LHCN-M2 (cell line): ENCODE measurements at regions not wholly inside any gene's neighbourhood (a gene's known extent, or its start where the extent isn't known, plus 50 kb on each side); places are given as distances from the start of the nearest gene placed in this dataset.
"Not testable (repeated sequence)": the region's sequence is repeated elsewhere in the genome, so short reads cannot be mapped to it uniquely, and the experiment has no call there.

Experiments
- DNase-seq: peaks from one replicate; pipeline ENCODE4 v3.0.0-alpha.2; 2012; ENCODE audit warnings: low read depth

- no peak for DNase-seq
Measured at GRCh38 chr4:56146956-56147355, 198.2 kb downstream of the CEP135 start.

- no peak for DNase-seq
Measured at GRCh38 chr4:56142088-56142487, 193.3 kb downstream of the CEP135 start.

GRCh38 chr4:56139241-56139827, 190.6 kb downstream of the CEP135 start:
- no peak for DNase-seq

- DNase-seq, result peak; percentile 58
Measured at GRCh38 chr4:56134834-56135233, 186.1 kb downstream of the CEP135 start.

- peak; percentile 63 for DNase-seq
Measured at GRCh38 chr4:56134266-56134665, 185.5 kb downstream of the CEP135 start.

- no peak for DNase-seq
Measured at GRCh38 chr4:56132835-56133234, 184.1 kb downstream of the CEP135 start.

- not testable (repeated sequence) for DNase-seq
Measured at GRCh38 chr4:56132188-56132587, 183.4 kb downstream of the CEP135 start.

GRCh38 chr4:56130606-56131155, 181.9 kb downstream of the CEP135 start:
- DNase-seq, result peak; percentile 6

- no peak for DNase-seq
Measured at GRCh38 chr4:56129431-56129861, 180.7 kb downstream of the CEP135 start.

GRCh38 chr4:56128213-56128612, 179.5 kb downstream of the CEP135 start:
- peak; percentile 26 for DNase-seq

- DNase-seq, result no peak
Measured at GRCh38 chr4:56127716-56128115, 179.0 kb downstream of the CEP135 start.

- DNase-seq, result no peak
Measured at GRCh38 chr4:56123547-56123946, 174.8 kb downstream of the CEP135 start.

- no peak for DNase-seq
Measured at GRCh38 chr4:56123051-56123450, 174.3 kb downstream of the CEP135 start.

GRCh38 chr4:56118845-56119244, 170.1 kb downstream of the CEP135 start:
- DNase-seq, result no peak

GRCh38 chr4:56118055-56118454, 169.3 kb downstream of the CEP135 start:
- DNase-seq, result no peak

GRCh38 chr4:56115898-56116297, 167.2 kb downstream of the CEP135 start:
- no peak for DNase-seq

- no peak for DNase-seq
Measured at GRCh38 chr4:56112377-56112776, 163.6 kb downstream of the CEP135 start.

GRCh38 chr4:56106180-56107147, 157.7 kb downstream of the CEP135 start:
- no peak for DNase-seq

GRCh38 chr4:56104188-56104587, 155.4 kb downstream of the CEP135 start:
- no peak for DNase-seq

GRCh38 chr4:56102601-56103000, 153.9 kb downstream of the CEP135 start:
- no peak for DNase-seq

GRCh38 chr4:56099378-56099786, 150.6 kb downstream of the CEP135 start:
- DNase-seq, result peak; percentile 7

- no peak for DNase-seq
Measured at GRCh38 chr4:56093576-56093975, 144.8 kb downstream of the CEP135 start.

GRCh38 chr4:56092540-56092939, 143.8 kb downstream of the CEP135 start:
- no peak for DNase-seq
